Nephron progenitor cell (in vitro differentiated cells): ENCODE measurements at regions not wholly inside any gene's neighbourhood (a gene's known extent, or its start where the extent isn't known, plus 50 kb on each side); places are given as distances from the start of the nearest gene placed in this dataset.
A peak's percentile ranks its signal among the peaks of the same experiment; 100 is the strongest.

ENCODE experiments used
- DNase-seq: peaks from one replicate; pipeline ENCODE4 v3.0.0; 2021
- H3K27ac Mint-ChIP-seq: 2 replicates; pipeline ENCODE4 v1.8.0; 2021; ENCODE audit warnings: mild to moderate bottlenecking, moderate library complexity, mixed read lengths
- H3K27me3 Mint-ChIP-seq: 2 replicates; pipeline ENCODE4 v1.8.0; 2021; ENCODE audit warnings: mild to moderate bottlenecking, low read depth, mixed read lengths; ENCODE audit not compliant: poor library complexity
- H3K36me3 Mint-ChIP-seq: 2 replicates; pipeline ENCODE4 v1.8.0; 2021; ENCODE audit warnings: low read depth, mixed read lengths
- H3K4me1 Mint-ChIP-seq: 2 replicates; pipeline ENCODE4 v1.8.0; 2021; ENCODE audit warnings: mixed read lengths
- H3K4me3 Mint-ChIP-seq: 2 replicates; pipeline ENCODE4 v1.8.0; 2021; ENCODE audit warnings: mild to moderate bottlenecking, moderate library complexity, mixed read lengths
- H3K9me3 Mint-ChIP-seq: 2 replicates; pipeline ENCODE4 v1.8.0; 2021; ENCODE audit warnings: mild to moderate bottlenecking, moderate library complexity, mixed read lengths
- CTCF ChIP-seq: fragments of 200-600 bp; sonication (generic); IDR thresholded peaks from 2 replicates; pipeline ENCODE4 v1.5.0; 2021; ENCODE audit warnings: antibody characterized with exemption

- DNase-seq = no peak
Observed at GRCh38 chr14:34190717-34191116, 239.8 kb upstream of the EGLN3 start.

GRCh38 chr14:34189866-34190265 is 239.0 kb upstream of the EGLN3 start:
- Mint-ChIP-seq H3K4me1 (peaks cover 22% of the 10 kb centered on the region), H3K27me3 (peaks cover 3% of the 10 kb centered on the region), H3K36me3 (no peaks in the 10 kb centered on the region), H3K9me3 (peaks cover 10% of the 10 kb centered on the region), H3K27ac (no peak overlapping the region), H3K4me3 (no peak overlapping the region)
- no peak for DNase-seq
- no peak for TF ChIP-seq CTCF

More at GRCh38 chr14:34190717-34191116, 239.8 kb upstream of the EGLN3 start:
- no peak overlapping the region for H3K4me3 Mint-ChIP-seq
- no peaks in the 10 kb centered on the region for H3K36me3 Mint-ChIP-seq
- H3K27me3 Mint-ChIP-seq = peaks cover 3% of the 10 kb centered on the region
- H3K9me3 Mint-ChIP-seq = peaks cover 10% of the 10 kb centered on the region
- no peak for TF ChIP-seq CTCF
- H3K4me1 Mint-ChIP-seq = peaks cover 22% of the 10 kb centered on the region
- H3K27ac Mint-ChIP-seq = peak overlapping the region; percentile 55

- H3K27ac Mint-ChIP-seq = no peak overlapping the region
- no peaks in the 10 kb centered on the region for H3K36me3 Mint-ChIP-seq
- peaks cover 36% of the 10 kb centered on the region for H3K4me1 Mint-ChIP-seq
- TF ChIP-seq CTCF = no peak
- no peaks in the 10 kb centered on the region for H3K9me3 Mint-ChIP-seq
- DNase-seq = no peak
- peaks cover 3% of the 10 kb centered on the region for H3K27me3 Mint-ChIP-seq
- H3K4me3 Mint-ChIP-seq = no peak overlapping the region
Observed at GRCh38 chr14:34187519-34188044, 236.7 kb upstream of the EGLN3 start.

- H3K27ac Mint-ChIP-seq = no peak overlapping the region
- no peaks in the 10 kb centered on the region for H3K36me3 Mint-ChIP-seq
- no peaks in the 10 kb centered on the region for H3K9me3 Mint-ChIP-seq
- H3K27me3 Mint-ChIP-seq = peaks cover 3% of the 10 kb centered on the region
- TF ChIP-seq CTCF = no peak
- no peak overlapping the region for H3K4me3 Mint-ChIP-seq
- H3K4me1 Mint-ChIP-seq = peaks cover 41% of the 10 kb centered on the region
- no peak for DNase-seq
Observed at GRCh38 chr14:34187061-34187460, 236.2 kb upstream of the EGLN3 start.

- Mint-ChIP-seq H3K9me3 (no peaks in the 10 kb centered on the region), H3K27me3 (no peaks in the 10 kb centered on the region), H3K4me1 (peaks cover 49% of the 10 kb centered on the region), H3K4me3 (no peak overlapping the region), H3K36me3 (no peaks in the 10 kb centered on the region), H3K27ac (no peak overlapping the region)
- no peak for DNase-seq
- no peak for TF ChIP-seq CTCF
Observed at GRCh38 chr14:34184126-34184525, 233.3 kb upstream of the EGLN3 start.

- H3K4me3 Mint-ChIP-seq = no peak overlapping the region
- H3K27me3 Mint-ChIP-seq = no peaks in the 10 kb centered on the region
- no peaks in the 10 kb centered on the region for H3K9me3 Mint-ChIP-seq
- H3K4me1 Mint-ChIP-seq = peaks cover 55% of the 10 kb centered on the region
- no peak for DNase-seq
- no peaks in the 10 kb centered on the region for H3K36me3 Mint-ChIP-seq
- H3K27ac Mint-ChIP-seq = no peak overlapping the region
- no peak for TF ChIP-seq CTCF
Observed at GRCh38 chr14:34183478-34183877, 232.6 kb upstream of the EGLN3 start.
